Astrocyte of the spinal cord (primary cell): ENCODE measurements at regions not wholly inside any gene's neighbourhood (a gene's known extent, or its start where the extent isn't known, plus 50 kb on each side); places are given as distances from the start of the nearest gene placed in this dataset.

Source experiments
- DNase-seq: peaks from one replicate; pipeline ENCODE4 v3.0.0; 2011; ENCODE audit warnings: low read depth, low spot score
- H3K4me3 ChIP-seq: 2 replicates; pipeline ENCODE4 v1.5.1; 2011; ENCODE audit warnings: low read depth, mild to moderate bottlenecking, low read length, moderate library complexity
- in situ Hi-C: cut with HindIII; loops from 2 replicates; pipeline ENCODE4 v1.10.0; 2017; ENCODE audit warnings: low sequenced_read_pairs
- TF ChIP-seq, protein P1 (sequence below): IDR thresholded peaks from 2 replicates; pipeline ENCODE4 v1.5.1; 2012; ENCODE audit warnings: low read depth, mild to moderate bottlenecking, low read length, inconsistent platforms

DNA sequence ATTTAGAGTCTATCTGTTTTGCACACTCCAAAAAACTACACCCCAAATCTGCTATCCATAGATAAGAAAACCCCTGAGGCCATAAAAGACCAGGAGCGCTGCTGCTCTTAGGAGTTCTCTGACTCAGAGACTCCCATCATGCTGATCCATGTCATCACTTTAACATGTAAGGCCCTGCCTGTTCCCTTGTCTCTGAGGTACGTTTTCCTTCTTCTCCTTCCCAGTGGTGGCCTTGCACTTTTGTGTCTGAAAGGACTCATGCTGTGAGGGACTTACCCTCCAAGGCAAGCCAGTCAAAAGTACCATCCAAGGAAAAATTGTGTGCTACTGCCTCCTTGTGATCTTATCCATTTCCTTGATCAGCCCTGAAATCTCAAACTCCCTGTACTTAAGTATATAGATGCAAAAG, 427.4 kb upstream of the NCAM2 start:
- H3K4me3 ChIP-seq, result no peak overlapping the region
- TF ChIP-seq, protein P1, sequence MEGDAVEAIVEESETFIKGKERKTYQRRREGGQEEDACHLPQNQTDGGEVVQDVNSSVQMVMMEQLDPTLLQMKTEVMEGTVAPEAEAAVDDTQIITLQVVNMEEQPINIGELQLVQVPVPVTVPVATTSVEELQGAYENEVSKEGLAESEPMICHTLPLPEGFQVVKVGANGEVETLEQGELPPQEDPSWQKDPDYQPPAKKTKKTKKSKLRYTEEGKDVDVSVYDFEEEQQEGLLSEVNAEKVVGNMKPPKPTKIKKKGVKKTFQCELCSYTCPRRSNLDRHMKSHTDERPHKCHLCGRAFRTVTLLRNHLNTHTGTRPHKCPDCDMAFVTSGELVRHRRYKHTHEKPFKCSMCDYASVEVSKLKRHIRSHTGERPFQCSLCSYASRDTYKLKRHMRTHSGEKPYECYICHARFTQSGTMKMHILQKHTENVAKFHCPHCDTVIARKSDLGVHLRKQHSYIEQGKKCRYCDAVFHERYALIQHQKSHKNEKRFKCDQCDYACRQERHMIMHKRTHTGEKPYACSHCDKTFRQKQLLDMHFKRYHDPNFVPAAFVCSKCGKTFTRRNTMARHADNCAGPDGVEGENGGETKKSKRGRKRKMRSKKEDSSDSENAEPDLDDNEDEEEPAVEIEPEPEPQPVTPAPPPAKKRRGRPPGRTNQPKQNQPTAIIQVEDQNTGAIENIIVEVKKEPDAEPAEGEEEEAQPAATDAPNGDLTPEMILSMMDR, result no peak
- in situ Hi-C loops, result no loop called here
- DNase-seq, result no peak

DNA sequence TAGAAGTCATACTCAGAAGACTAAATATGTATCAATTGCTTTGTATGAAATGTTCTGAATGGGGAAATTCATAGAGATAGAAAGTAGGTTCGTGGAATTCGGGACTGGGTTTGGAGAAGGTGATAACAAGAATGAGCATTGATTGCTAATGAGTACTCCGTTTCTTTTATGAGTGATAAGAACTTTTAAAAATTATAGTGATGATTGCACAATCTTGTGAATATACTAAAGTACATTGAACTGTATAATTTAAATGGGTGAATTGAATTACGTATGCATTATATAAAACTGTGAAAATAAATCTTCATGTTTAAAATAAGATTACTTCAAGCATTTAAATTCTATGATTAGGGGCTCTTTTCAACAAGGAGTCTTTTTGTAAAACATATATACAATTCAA, 425.6 kb upstream of the NCAM2 start:
- in situ Hi-C loops, result no loop called here
- no peak overlapping the region for H3K4me3 ChIP-seq
- no peak for DNase-seq
- TF ChIP-seq, protein P1, result no peak

DNA sequence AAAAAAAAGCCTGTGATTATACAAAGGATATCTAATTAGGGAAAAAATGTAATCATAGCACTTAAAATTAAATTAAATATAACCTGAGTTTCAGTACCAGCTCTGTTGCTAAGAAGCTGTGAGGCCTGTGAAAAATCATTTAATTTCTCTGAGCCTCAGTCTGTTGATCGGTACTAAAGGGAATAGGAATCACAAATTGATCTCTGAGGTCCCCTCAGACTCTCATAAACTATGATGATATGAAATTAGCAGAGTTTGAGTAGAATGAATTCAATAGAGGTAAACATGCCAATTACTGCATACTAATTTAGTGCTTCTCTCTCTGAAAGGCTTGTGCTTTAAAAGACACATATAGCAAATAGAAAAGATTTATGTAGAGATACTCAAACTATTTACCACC, 416.8 kb upstream of the NCAM2 start:
- in situ Hi-C loops, result no loop called here
- TF ChIP-seq, protein P1, result no peak
- H3K4me3 ChIP-seq, result no peak overlapping the region
- no peak for DNase-seq

DNA sequence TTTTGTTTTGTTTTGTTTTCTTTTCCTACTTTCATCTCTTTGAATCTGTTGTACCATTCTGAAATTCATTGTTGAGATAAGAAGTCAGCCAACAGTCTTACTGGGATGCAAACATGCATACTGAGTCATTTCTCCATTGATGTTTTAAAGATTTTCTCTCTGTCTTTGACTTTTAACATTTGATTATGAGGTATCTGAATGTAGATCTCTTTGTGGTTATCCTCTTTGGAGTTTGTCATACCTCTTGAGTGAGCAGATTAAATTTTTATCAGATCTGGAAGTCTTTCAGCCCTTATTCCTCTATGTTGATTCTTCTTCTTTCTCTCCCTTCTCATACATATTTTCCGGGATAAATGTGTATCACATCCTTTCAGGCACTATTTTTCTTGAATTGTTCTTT, 406.9 kb upstream of the NCAM2 start:
- in situ Hi-C loops, result no loop called here
- peak; percentile 23 for DNase-seq

DNA sequence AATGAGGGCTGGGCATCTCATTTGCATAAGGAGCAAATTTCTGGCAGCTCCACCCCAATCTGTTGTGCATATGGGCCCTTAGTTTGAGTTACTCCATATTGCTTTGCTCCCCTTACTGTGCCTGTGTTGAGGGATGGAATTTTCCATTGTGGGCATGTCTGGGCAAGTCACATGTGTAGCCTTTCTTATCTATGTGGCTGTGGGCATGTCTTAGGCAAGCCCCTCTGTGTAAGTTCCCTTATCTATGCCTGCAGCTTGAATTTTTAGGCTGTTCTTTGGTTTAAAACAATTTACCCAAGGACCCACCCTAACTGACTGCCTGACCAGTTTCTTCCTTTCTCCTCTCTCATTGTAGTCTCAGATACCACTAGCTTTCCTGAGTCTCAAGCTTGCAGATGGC, 405.7 kb upstream of the NCAM2 start:
- in situ Hi-C loops, result no loop called here
- DNase-seq, result no peak
- TF ChIP-seq, protein P1, result no peak
- no peak overlapping the region for H3K4me3 ChIP-seq

More for the DNA sequence above, 406.9 kb upstream of the NCAM2 start:
- no peak overlapping the region for H3K4me3 ChIP-seq
- TF ChIP-seq, protein P1, result no peak

DNA sequence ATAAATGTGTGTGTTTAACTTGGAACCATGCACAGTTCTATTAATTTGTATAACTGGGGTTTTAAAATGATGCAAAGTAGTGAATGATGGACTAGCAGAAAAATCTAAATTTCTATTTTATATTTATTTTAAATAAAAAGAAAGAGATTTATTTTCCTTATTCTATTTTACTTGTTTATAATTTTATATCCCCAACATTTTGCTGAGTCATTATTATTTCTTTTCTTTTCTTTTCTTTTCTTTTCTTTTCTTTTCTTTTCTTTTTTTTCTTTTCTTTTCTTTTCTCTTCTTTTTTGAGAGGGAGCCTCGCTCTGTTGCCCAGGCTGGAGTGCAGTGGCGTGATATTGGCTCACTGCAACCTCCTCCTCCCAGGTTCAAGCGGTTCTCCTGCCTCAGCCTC, 395.0 kb upstream of the NCAM2 start:
- TF ChIP-seq, protein P1, result no peak
- H3K4me3 ChIP-seq, result no peak overlapping the region
- in situ Hi-C loops, result no loop called here
- DNase-seq, result no peak

DNA sequence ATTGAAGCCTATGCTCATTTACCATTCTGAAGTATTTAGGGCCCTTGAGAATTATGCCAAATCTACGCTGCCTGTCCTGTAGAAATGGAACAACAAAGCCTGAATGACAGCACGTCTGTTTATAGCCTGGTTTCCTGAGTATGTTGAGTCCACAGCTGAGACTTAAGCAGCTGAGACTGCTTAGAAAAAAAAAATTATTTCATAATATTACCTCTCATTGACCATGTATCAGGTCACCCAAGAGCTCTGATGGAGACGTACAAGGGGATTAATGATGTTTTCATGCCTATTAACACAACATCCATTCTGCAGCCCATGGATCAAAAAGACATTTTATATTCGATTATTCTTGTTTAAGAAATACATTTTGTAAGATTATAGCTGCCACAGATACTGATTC, 387.2 kb upstream of the NCAM2 start:
- in situ Hi-C loops, result no loop called here
- DNase-seq, result no peak
- no peak overlapping the region for H3K4me3 ChIP-seq
- TF ChIP-seq, protein P1, result no peak
